Left ventricle myocardium inferior (tissue), 1 donor: ENCODE measurements at regions not wholly inside any gene's neighbourhood (a gene's known extent, or its start where the extent isn't known, plus 50 kb on each side); places are given as distances from the start of the nearest gene placed in this dataset.
A peak's percentile ranks its signal among the peaks of the same experiment; 100 is the strongest.

ENCODE experiments used
- DNase-seq: peaks from one replicate; pipeline ENCODE4 v3.0.0-alpha.2; 2020
- H3K27ac ChIP-seq: fragments of 200-600 bp; replicated peaks from 2 replicates; pipeline ENCODE4 v1.8.0; 2021
- H3K27me3 ChIP-seq: fragments of 200-600 bp; 2 replicates; pipeline ENCODE4 v1.8.0; 2021; ENCODE audit warnings: low read depth
- H3K36me3 ChIP-seq: fragments of 200-600 bp; 2 replicates; pipeline ENCODE4 v1.8.0; 2021
- H3K4me1 ChIP-seq: fragments of 200-600 bp; 2 replicates; pipeline ENCODE4 v1.8.0; 2021
- H3K4me3 ChIP-seq: fragments of 200-600 bp; 2 replicates; pipeline ENCODE4 v1.8.0; 2021; ENCODE audit warnings: mild to moderate bottlenecking, moderate library complexity
- H3K9me3 ChIP-seq: fragments of 200-600 bp; replicated peaks from 2 replicates; pipeline ENCODE4 v1.8.0; 2021
- CTCF ChIP-seq: fragments of 200-600 bp; IDR thresholded peaks from 2 replicates; pipeline ENCODE4 v1.8.0; 2021; ENCODE audit warnings: antibody characterized with exemption, mild to moderate bottlenecking, borderline replicate concordance
- intact Hi-C: fragments of 100-400 bp; cut with micrococcal nuclease; formaldehyde crosslinking; loops from one replicate; pipeline ENCODE4 v1.11.0; 2022
- donor health status: DM: no; HTN: yes; CAD: no; lungs with severe emphysema.

- Histone ChIP-seq H3K4me1 (peaks cover 17% of the 10 kb centered on the region), H3K4me3 (no peak overlapping the region), H3K27ac (no peak overlapping the region), H3K27me3 (no peaks in the 10 kb centered on the region), H3K36me3 (no peaks in the 10 kb centered on the region), H3K9me3 (peaks cover 10% of the 10 kb centered on the region)
- DNase-seq = no peak
- TF ChIP-seq CTCF = no peak
- intact Hi-C loops = loop anchor here (5.0 kb wide), 1 partner anchor 33 kb away; no protein-coding TSS in a partner anchor
Measured at GRCh38 chr7:106183952-106184351, 71.8 kb upstream of the SYPL1 start.

GRCh38 chr7:106182904-106183303 is 70.8 kb upstream of the SYPL1 start:
- no peaks in the 10 kb centered on the region for H3K27me3 ChIP-seq
- TF ChIP-seq CTCF = no peak
- H3K4me3 ChIP-seq = no peak overlapping the region
- H3K4me1 ChIP-seq = peaks cover 27% of the 10 kb centered on the region
- no peak for DNase-seq
- intact Hi-C loops = loop anchor here (5.0 kb wide), 1 partner anchor 34 kb away; no protein-coding TSS in a partner anchor
- peaks cover 10% of the 10 kb centered on the region for H3K9me3 ChIP-seq
- no peaks in the 10 kb centered on the region for H3K36me3 ChIP-seq
- no peak overlapping the region for H3K27ac ChIP-seq

GRCh38 chr7:106181658-106182265 is 69.7 kb upstream of the SYPL1 start:
- Histone ChIP-seq H3K9me3 (peaks cover 9% of the 10 kb centered on the region), H3K4me3 (no peak overlapping the region), H3K27ac (no peak overlapping the region), H3K27me3 (no peaks in the 10 kb centered on the region), H3K36me3 (no peaks in the 10 kb centered on the region), H3K4me1 (peaks cover 39% of the 10 kb centered on the region)
- TF ChIP-seq CTCF = no peak
- intact Hi-C loops = loop anchor here (5.0 kb wide), 1 partner anchor 36 kb away; no protein-coding TSS in a partner anchor
- DNase-seq = no peak

GRCh38 chr7:106180721-106181120 is 68.6 kb upstream of the SYPL1 start:
- no peaks in the 10 kb centered on the region for H3K36me3 ChIP-seq
- no peaks in the 10 kb centered on the region for H3K27me3 ChIP-seq
- H3K9me3 ChIP-seq = no peaks in the 10 kb centered on the region
- no peak for TF ChIP-seq CTCF
- H3K27ac ChIP-seq = no peak overlapping the region
- H3K4me3 ChIP-seq = no peak overlapping the region
- DNase-seq = no peak
- H3K4me1 ChIP-seq = peaks cover 43% of the 10 kb centered on the region
- intact Hi-C loops = loop anchor here (5.0 kb wide), 1 partner anchor 37 kb away; no protein-coding TSS in a partner anchor

- Histone ChIP-seq H3K36me3 (no peaks in the 10 kb centered on the region), H3K27ac (peak overlapping the region; percentile 77), H3K4me3 (no peak overlapping the region), H3K4me1 (peaks cover 43% of the 10 kb centered on the region), H3K9me3 (no peaks in the 10 kb centered on the region), H3K27me3 (no peaks in the 10 kb centered on the region)
- no peak for DNase-seq
- TF ChIP-seq CTCF = no peak
- intact Hi-C loops = no loop called here
Measured at GRCh38 chr7:106179256-106179655, 67.1 kb upstream of the SYPL1 start.
